HEK293T (cell line): ENCODE measurements at regions not wholly inside any gene's neighbourhood (a gene's known extent, or its start where the extent isn't known, plus 50 kb on each side); places are given as distances from the start of the nearest gene placed in this dataset.

Source experiments
- CTCF ChIA-PET: fragments of 350-600 bp; formaldehyde crosslinking; extraction: SDS; loops from one replicate; lab custom pipeline; 2021; ENCODE audit warnings: antibody characterized with exemption, inconsistent platforms; lab: Yijun Ruan, JAX
- POLR2A ChIA-PET: fragments of 350-600 bp; formaldehyde crosslinking; extraction: SDS; loops from one replicate; lab custom pipeline; 2020; ENCODE audit warnings: antibody characterized with exemption, inconsistent platforms; lab: Yijun Ruan, JAX
- DNase-seq: peaks from one replicate; pipeline ENCODE4 v3.0.0; 2012; ENCODE audit warnings: mixed read lengths; ENCODE audit errors: extremely low spot score
- ARNT ChIP-seq: fragments of 450-650 bp; IDR thresholded peaks from 2 replicates; pipeline ENCODE4 v1.6.1; 2017; ENCODE audit warnings: mild to moderate bottlenecking
- BHLHE40 ChIP-seq: fragments of 450-650 bp; IDR thresholded peaks from 2 replicates; pipeline ENCODE4 v1.6.1; 2016; ENCODE audit warnings: mild to moderate bottlenecking, moderate library complexity, borderline replicate concordance
- CTBP1 ChIP-seq: fragments of 450-650 bp; IDR thresholded peaks from 2 replicates; pipeline ENCODE4 v1.6.1; 2016; ENCODE audit warnings: borderline replicate concordance
- ELF4 ChIP-seq: fragments of 450-650 bp; IDR thresholded peaks from 2 replicates; pipeline ENCODE4 v1.6.1; 2017; ENCODE audit warnings: antibody characterized with exemption
- FOXA1 ChIP-seq: fragments of 450-650 bp; IDR thresholded peaks from 2 replicates; pipeline ENCODE4 v1.6.1; 2016; ENCODE audit warnings: mild to moderate bottlenecking
- FOXK2 ChIP-seq: fragments of 450-650 bp; IDR thresholded peaks from 2 replicates; pipeline ENCODE4 v1.6.1; 2016; ENCODE audit warnings: mild to moderate bottlenecking
- FOXM1 ChIP-seq: fragments of 450-650 bp; IDR thresholded peaks from 2 replicates; pipeline ENCODE4 v1.6.1; 2017; ENCODE audit warnings: mild to moderate bottlenecking, borderline replicate concordance
- HDGF ChIP-seq: fragments of 450-650 bp; IDR thresholded peaks from 2 replicates; pipeline ENCODE4 v1.6.1; 2017; ENCODE audit warnings: antibody characterized with exemption, borderline replicate concordance
- L3MBTL2 ChIP-seq: fragments of 450-650 bp; conservative IDR thresholded peaks from 2 replicates; pipeline ENCODE4 v1.6.1; 2016; ENCODE audit warnings: mild to moderate bottlenecking
- LEF1 ChIP-seq: fragments of 450-650 bp; IDR thresholded peaks from 2 replicates; pipeline ENCODE4 v1.6.1; 2017; ENCODE audit warnings: mild to moderate bottlenecking, borderline replicate concordance
- NFRKB ChIP-seq: fragments of 450-650 bp; IDR thresholded peaks from 2 replicates; pipeline ENCODE4 v1.6.1; 2016; ENCODE audit warnings: mild to moderate bottlenecking, moderate library complexity
- SP1 ChIP-seq: fragments of 450-650 bp; IDR thresholded peaks from 2 replicates; pipeline ENCODE4 v1.6.1; 2017
- SUZ12 ChIP-seq: fragments of 450-650 bp; IDR thresholded peaks from 2 replicates; pipeline ENCODE4 v1.6.1; 2016; ENCODE audit warnings: mild to moderate bottlenecking
- TARDBP ChIP-seq: fragments of 450-650 bp; IDR thresholded peaks from 2 replicates; pipeline ENCODE4 v1.6.1; 2016
- ZNF384 ChIP-seq: fragments of 450-650 bp; IDR thresholded peaks from 2 replicates; pipeline ENCODE4 v1.6.1; 2016
- TF ChIP-seq, protein P1 (sequence below): fragments of 450-650 bp; IDR thresholded peaks from 2 replicates; pipeline ENCODE4 v1.6.1; 2016

DNA sequence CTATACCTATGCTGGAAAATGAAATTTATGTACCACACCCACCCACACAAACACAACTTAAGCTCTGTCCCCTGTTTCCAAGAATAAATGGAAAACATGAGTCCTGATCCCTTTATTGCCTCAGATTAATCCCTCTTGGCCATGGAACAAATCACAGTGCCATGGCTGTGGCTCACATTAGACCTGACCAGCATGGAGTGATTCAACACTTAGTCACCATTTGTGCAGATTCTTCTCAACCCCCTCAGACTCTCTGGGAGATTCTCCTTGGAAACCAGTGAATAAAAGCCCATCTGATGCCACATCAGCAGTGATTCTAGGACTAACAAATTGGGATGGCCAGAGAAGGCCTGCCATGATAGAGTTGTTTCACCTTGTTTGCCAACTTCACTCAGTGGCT, 204.4 kb upstream of the TMEM72 start:
- no peak for DNase-seq
- CTCF ChIA-PET = no interaction called here

GRCh38 chr10:44713307-44713706, 197.8 kb upstream of the TMEM72 start:
- TF ChIP-seq, protein P1, sequence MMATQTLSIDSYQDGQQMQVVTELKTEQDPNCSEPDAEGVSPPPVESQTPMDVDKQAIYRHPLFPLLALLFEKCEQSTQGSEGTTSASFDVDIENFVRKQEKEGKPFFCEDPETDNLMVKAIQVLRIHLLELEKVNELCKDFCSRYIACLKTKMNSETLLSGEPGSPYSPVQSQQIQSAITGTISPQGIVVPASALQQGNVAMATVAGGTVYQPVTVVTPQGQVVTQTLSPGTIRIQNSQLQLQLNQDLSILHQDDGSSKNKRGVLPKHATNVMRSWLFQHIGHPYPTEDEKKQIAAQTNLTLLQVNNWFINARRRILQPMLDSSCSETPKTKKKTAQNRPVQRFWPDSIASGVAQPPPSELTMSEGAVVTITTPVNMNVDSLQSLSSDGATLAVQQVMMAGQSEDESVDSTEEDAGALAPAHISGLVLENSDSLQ = no peak
- TF ChIP-seq FOXK2 (no peak), L3MBTL2 (no peak), FOXA1 (no peak)
- POLR2A ChIA-PET = no interaction called here
- CTCF ChIA-PET = no interaction called here
- DNase-seq = no peak

More for the DNA sequence above, 204.4 kb upstream of the TMEM72 start:
- POLR2A ChIA-PET = no interaction called here
- TF ChIP-seq ELF4 = no peak
- TF ChIP-seq TARDBP = no peak
- TF ChIP-seq LEF1 = no peak
- no peak for TF ChIP-seq HDGF
- TF ChIP-seq, protein P1 = no peak
- no peak for TF ChIP-seq FOXK2
- TF ChIP-seq SUZ12 = no peak
- TF ChIP-seq BHLHE40 = no peak
- TF ChIP-seq ZNF384 = no peak
- no peak for TF ChIP-seq CTBP1
- no peak for TF ChIP-seq L3MBTL2
- TF ChIP-seq NFRKB = no peak
- TF ChIP-seq SP1 = no peak

- ChIA-PET CTCF (no interaction called here), POLR2A (no interaction called here)
- no peak for DNase-seq
These were observed 196.7 kb upstream of the TMEM72 start for GRCh38 chr10:44714451-44714850.

DNA sequence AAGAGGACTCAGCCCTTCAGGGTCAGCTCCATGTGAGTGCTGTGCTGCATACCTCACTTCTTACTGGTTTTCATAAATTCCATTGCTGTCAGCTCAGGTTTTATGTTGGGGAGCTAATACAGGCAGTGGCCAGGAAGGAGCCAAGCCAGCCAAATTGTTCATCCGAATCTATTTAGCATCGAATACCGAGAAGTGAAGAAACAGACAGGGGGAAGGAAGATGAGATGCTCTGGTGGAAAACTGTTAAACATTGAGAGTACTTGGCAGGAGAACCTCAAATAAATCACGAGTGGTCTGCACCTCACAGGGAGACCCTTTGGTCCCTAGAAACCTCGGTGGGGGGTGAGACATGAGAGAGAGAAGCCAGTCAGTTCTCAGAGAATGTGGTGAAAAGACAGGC, 196.0 kb upstream of the TMEM72 start:
- CTCF ChIA-PET = no interaction called here
- no peak for TF ChIP-seq BHLHE40
- TF ChIP-seq FOXA1 = no peak
- DNase-seq = no peak
- POLR2A ChIA-PET = no interaction called here

More at GRCh38 chr10:44714451-44714850, 196.7 kb upstream of the TMEM72 start:
- TF ChIP-seq, protein P1 = no peak

- POLR2A ChIA-PET = no interaction called here
These were observed 194.6 kb upstream of the TMEM72 start for GRCh38 chr10:44716470-44717015.

DNA sequence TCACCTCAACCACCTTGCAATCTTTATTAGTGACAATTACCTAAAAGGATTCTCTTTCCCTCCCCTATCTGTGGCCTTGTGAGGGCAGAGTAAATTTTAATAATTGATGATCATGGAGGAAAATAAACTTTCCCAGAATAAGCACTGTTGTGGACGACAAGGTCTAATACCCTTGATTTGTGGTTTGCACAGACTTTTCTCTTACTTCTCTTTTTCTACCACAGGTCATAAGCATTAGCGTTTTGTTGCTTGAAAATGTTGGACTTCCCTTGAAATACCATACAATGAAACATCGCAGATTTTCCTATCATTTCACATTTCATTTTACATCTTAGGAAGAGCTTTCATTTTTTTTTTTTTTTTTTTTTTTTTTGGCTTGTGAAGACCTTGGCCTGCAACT, 188.1 kb upstream of the TMEM72 start:
- DNase-seq = no peak
- ChIA-PET CTCF (no interaction called here), POLR2A (no interaction called here)
- no peak for TF ChIP-seq FOXK2

More at GRCh38 chr10:44716470-44717015, 194.6 kb upstream of the TMEM72 start:
- no peak for DNase-seq
- TF ChIP-seq HDGF (no peak), ZNF384 (no peak), SUZ12 (no peak), ARNT (no peak), L3MBTL2 (no peak), FOXK2 (no peak), CTBP1 (no peak), BHLHE40 (no peak), FOXM1 (no peak), ELF4 (no peak), TARDBP (no peak), FOXA1 (no peak), NFRKB (no peak), LEF1 (no peak), SP1 (no peak)
- TF ChIP-seq, protein P1 = no peak
- CTCF ChIA-PET = interaction anchor here (0.7 kb wide), 1 partner anchor 616 kb away, joined by 3 read pairs; no protein-coding TSS in a partner anchor
